NCI-H748 (cell line): ENCODE measurements at regions not wholly inside any gene's neighbourhood (a gene's known extent, or its start where the extent isn't known, plus 50 kb on each side); places are given as distances from the start of the nearest gene placed in this dataset.

Source experiments
- DNase-seq: peaks from one replicate; lab custom pipeline; 2025; ENCODE audit not compliant: unreplicated experiment; lab: John Stamatoyannopoulos, UW

DNA sequence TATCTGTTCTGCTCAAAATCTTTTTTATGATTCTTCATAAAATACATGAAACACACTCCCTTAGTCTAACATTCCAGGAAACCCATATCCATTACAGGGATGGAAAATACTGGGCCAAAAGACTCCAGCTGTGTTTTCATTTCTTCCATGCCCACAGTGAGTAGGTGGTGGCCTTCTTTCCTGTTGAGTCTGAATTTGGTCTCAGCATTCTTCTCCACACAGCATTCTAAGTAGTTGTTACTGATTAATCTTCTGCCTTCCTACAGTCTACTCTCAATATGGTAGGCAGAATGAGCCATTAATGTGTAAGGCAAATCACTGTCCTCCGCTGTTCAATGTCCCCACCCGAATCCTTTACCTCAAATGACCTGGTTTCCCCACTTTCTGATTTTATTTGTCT is 370.6 kb upstream of the RPS6KA3 start:
- DNase-seq, result no peak

DNA sequence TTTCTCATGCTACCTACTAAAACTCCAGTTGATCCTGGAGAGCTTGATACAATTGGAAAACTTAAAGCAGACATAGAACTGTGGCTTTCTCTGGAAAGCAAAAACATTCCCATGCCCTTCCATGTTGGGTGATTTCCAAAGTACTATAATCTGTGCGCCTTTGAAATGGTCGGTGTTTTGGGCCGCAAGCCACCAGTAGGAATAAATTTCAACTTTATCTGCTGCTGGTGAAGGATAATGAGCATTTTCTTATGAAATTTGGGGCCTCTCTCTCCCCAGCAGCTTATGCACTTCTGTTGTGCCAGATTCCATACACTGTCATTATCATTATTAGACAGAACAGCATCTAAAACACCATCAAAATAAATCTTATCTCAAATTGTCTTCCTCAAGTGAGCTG is 366.7 kb upstream of the RPS6KA3 start:
- DNase-seq, result no peak

DNA sequence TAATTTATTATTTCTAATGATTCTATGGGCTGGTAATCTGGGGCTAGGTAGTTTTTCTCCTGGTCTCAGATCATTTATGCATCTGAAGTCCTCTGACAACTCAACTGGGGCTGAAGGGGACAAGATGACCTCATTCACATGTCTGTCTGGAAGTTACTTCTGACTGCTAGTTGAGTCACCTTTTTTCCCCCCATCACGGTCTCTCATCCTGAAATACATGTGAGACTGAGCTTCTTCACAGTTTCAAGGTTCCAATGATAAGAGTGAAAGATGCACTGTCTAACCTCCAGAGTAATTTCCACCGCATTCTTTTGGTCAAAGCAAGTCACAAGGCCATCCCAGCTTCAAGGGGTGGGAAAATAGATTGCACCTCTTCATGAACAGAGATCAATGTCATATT is 356.7 kb upstream of the RPS6KA3 start:
- no peak for DNase-seq

DNA sequence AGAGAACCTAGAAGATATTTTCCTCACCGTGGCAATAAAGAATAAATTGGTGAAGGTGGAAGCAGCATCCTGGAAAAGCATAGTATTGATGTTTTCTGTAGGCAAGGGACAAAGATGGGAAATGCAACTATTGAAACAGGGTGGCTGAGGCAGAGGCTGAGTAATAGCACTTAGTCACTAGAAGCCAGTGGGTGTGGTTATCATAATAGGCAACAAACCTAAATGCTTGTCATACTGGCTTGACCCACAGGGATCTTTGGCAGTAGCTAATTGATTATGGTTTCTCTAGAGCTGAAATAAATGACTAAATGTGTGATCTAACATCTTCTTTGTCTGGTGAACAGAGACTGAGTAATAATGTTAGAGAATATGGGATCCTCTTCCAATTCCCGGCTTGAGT is 353.6 kb upstream of the RPS6KA3 start:
- peak; percentile 3 for DNase-seq

DNA sequence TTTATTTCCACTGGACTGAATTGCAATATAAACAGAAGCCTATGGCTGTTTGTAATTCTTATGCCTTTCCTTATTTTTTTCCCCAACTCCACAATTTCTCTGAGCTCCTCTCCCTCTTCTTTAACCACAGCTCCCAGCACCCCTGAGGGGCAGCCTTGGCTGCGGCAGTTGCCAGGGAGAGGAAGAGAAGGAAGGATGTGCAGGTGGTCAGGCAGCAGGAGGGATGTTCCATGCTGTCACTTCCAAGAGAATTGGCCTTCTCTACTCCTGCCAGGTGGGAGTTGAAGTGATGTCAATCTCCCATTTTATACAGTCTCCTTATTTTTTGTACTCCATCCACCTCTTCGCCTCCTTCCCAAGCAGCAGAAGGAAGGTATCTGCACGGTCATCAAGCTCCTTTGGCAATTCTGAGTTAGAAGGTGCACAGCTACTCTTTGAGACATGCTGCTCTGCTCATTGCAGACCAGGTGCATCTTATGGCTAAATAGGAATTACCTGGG is 343.3 kb upstream of the RPS6KA3 start:
- DNase-seq, result no peak

DNA sequence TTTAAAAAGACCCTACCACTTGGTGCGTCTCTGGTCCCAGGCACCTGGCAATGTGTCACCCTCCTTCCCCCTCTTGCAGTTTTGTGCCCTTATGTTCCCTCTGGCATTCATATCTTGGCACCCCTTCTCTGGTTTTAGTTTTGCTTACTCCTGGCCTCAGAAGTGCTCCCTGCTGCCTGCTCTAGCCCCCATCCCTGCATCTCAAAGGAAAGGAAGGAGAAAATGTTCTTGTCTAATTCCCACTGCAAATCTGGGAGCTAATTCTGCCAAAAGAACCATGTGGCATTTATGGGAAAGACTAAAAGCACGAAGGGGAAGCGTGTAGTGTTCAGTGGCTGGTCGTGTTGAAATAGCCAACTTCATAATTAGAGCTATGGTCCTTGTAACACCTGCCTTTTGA is 340.1 kb upstream of the RPS6KA3 start:
- no peak for DNase-seq

DNA sequence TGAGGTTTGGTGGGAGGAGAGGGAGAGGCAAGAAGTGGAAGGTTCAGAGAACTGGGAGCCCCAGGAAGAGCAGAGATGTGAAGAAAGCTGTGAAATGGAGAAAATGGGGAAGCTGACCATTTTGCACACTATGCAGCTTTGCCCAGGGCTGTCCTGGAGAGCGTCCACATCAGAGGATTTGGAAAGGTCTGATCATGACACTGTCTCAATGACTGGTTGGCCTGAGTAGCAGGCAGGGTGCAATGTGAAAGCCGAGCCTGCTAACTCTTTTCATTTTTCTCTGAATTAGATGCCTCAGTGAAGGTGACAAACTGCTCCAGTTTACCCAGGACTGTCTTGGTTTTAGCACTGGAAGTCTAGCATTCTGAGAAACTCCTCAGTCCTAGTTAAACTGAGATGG is 330.1 kb upstream of the RPS6KA3 start:
- DNase-seq, result no peak

DNA sequence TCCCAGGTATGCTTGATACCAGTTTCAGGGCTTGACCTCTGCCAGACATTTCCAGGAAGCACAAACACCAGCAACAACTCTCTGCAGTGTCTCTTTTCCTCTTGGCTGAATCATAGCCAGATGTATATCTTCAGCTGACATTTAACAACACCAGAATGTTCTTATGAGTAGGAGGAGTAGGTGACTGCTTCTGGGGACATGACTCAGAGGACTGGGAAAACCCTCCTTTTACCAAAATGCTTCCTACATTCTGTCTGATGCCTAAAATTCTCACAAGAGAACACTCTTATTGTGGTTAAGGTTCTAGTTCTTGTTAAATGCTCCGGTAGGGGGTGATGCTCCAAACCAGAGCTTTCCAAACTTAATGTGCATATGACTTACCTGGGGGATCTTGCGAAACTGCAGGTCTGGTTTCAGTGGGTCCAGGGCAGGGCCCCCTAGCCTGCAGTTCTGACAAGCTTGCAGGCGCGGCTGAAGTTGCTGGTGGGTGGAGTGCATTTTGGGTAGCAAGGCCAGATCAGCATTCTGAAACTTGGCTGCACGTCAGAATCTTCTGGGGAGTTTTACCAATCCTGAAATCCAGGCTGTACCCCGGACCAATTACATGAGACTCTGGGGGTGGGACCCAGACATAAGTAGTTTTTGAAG is 329.3 kb upstream of the RPS6KA3 start:
- no peak for DNase-seq

DNA sequence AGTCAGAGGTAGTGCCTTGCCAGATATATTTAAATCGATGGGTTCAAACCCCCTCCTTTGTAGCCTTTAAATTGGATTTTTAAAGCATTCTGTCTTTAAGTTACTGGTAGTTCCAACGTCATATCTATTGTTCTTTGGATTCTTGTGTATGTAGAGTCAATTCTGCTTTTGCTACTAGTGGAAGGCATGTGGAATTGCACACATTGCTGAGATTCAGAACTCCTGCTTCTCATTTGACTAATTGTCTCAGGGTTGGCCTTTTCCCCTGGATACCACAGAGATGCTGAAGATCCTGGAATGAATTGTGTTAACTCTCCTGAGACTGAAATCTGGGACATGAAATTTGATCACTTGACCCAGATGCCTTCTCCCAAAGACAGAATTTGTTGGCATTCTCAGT is 328.3 kb upstream of the RPS6KA3 start:
- peak; percentile 3 for DNase-seq

DNA sequence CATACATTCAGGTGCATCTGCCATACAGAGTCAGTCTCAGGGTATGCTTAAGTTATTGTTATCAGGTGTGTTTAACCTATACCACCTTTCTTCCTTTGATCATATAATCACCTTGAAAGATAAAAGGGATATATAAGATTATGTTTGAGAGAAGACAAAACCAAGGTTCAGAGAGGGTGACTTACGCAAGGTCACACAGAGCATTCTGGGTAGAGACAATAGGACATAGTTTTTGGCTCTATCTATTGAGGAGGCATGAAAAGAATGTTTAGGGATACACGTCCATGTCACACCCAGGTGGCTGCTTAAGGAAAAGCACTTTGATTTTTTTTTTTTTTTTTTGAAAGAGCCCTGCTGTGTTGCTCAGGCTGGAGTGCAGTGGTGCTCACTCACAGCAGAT is 327.1 kb upstream of the RPS6KA3 start:
- DNase-seq, result no peak

DNA sequence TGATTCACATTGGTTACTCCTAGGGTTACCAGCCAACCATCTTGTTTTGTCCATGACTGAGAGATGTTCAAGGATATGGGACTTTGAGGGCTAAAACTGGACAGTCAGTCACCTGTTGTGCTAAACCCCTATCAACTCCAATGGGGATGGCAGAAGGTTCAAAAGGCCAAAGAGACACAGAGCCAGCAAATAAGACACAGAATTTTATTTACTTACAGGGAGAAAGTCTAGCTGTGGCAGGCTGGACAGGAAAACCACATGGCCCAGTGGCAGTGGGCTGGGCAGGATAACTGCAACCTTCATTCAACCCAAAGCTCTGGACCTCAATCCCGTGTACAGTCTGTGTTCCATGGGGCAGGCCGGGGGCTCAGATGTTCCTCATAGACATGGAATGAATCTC is 326.7 kb upstream of the RPS6KA3 start:
- no peak for DNase-seq

DNA sequence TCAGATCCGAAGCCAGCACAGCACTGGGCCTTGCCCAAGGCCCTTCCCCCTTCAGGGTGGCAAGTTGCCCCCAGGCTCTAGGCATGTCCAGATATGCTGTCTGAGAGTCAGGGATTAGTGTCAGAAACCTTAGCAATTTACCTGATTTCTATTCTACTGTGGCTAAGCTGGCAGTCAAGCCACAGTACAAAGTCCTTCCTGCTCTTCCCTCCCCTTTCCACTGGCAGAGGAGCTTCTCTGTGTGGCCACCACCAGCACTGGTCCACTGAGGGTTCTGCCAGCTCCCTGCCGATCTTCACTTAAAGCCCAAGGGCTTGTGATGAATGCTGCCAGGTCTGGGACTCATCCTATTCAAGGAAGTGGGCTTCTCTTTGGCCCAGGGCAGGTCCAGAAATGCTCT is 324.5 kb upstream of the RPS6KA3 start:
- no peak for DNase-seq

DNA sequence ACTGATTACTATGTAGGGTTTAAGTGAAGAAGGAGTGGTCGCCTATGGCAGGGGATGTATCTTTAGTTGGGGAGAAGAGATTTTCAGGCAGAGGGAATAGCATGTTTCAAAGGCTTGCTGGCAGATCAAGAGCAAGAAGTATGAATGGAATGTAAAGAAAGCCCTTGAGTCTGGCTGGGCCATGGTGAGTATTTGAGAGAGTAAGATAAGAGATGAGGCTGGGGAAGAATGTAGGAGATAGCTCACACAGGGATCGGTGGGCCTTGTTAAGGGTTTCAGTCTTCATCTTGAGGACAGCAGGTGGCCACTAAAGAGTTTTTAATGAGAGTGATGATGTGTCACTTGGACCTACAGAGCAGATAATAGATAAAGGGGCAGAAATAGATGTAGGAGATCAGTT is 319.1 kb upstream of the RPS6KA3 start:
- no peak for DNase-seq

DNA sequence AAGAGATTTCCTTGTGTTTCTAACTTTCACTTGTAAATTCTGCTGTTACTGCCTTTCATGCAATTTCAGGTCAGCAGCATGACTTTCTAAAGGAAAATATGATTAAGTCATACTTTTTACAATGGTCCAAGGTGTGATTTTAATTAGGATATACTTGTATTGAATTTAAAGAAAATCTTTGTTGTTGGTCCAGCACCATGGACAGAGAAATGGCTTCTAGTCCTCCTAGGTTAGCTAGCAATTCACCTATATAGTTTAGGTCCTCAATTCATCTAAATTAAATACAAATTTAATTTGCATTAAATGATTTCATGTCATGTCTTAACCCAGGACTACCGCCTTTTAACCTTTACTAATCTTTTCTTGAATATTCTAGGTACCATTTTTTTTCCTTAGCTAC is 304.9 kb upstream of the RPS6KA3 start:
- no peak for DNase-seq

DNA sequence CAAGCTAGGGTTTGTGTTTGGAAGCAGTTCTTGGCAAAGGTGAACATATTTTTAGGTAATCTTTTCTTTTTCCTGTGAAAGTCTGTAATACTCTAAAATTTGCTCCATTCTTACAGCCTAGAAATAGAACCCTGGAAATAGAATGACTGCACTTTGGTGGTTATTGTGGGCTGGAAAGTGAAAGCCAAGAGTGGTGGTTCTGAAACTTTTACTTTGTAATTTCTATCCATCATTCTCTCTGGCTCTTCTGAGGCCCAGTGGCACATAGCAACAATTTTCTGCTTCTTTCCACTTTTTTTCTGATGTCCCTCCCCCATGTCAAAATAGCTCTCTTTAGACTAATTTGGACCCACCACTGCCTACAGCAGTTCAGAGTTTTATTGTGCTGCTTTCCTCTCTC is 300.4 kb upstream of the RPS6KA3 start:
- DNase-seq, result no peak

DNA sequence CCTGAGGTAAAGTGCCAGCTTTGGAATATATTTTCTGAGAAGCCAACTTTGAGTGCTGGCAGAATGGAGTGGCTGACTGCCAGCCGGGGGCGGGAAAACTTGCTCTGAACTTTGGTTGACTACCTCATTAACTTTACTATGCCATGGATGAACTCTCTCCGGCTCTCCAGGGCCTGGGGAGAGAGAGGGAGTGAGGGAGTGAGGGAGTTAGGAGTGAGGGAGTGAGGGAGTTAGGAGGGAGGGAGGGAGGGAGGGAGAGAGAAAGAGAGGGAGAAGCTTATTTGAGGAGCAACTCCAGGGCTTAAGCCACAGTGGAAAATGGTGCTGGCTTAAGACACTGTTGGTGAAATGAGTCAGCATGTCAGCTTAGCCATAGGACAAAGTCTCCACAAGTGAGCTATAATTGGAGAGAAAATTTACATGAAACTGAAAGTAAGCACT is 280.9 kb upstream of the RPS6KA3 start:
- no peak for DNase-seq

DNA sequence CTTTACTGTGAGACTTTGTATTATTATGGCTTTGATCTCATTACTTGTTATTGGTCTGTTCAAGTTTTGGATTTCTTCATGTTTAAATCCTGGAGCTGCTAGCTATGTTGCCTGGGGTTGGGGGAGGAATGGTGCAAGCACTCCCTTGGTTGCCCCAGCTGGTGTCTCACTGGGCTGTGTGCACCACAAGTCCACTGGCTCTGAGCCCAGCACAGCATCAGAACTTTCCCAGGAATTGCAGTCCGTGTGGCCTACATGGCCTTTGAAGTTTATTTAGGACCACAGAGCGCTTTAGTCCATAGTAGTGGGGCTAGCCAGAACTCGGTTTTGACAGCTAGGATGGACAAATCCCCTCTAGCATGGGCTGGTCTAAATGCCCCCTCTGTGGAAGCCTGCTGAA is 278.8 kb upstream of the RPS6KA3 start:
- DNase-seq, result no peak

DNA sequence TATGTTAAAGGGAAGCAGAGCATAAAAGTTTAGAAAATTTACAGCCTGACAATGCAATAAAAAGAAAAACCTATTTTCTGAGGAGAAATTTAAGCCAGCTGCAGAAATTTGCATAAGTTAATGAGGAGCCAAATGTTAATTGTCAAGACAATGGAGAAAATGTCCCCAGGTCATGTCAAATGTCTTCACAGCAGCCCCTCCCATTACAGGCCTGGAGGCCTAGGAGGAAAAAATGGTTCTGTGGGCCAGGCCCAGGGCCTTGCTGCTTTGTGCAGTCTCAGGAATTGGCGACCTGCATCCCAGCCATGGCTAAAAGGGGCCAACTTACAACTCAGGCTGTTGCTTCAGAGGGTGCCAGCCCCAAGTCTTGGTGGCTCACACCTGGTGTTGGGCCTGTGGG is 275.4 kb upstream of the RPS6KA3 start:
- no peak for DNase-seq

DNA sequence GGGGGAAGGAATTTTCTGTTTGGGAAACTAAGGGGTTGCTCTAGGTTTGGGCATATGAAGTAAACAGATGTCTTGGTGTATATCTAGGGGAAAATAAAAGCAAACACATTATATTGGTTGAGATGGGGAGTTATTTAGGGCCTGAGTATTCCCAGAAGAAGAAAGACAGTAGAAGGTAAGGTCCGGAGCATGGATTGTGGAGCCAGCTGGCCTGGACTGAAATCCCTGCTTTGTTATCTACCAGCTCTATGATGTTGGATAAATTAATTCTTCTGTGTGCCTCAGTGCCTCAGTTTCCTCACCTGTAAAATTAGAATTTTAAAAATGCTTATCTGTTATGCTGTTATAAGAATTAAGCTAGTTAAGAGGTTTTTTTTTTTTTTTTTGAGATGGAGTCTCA is 272.3 kb upstream of the RPS6KA3 start:
- DNase-seq, result no peak

DNA sequence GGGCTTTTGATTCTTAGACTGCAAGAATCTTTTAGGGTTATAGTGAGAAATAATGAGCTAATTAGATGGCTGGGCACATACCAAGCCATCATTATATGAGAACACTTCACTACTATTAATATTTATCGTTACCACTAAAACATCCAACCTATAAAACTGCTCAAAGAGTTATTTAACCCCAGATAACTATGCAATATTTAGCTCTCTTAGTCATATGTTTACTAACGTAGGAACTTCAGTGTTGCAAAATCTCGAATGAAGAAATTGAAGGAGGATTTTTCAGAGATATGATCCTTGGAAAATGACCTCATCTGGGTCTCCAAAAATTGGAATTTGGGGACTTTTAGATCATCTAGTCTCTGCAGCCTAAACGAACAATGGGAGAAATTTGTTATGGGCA is 265.0 kb upstream of the RPS6KA3 start:
- DNase-seq, result no peak

DNA sequence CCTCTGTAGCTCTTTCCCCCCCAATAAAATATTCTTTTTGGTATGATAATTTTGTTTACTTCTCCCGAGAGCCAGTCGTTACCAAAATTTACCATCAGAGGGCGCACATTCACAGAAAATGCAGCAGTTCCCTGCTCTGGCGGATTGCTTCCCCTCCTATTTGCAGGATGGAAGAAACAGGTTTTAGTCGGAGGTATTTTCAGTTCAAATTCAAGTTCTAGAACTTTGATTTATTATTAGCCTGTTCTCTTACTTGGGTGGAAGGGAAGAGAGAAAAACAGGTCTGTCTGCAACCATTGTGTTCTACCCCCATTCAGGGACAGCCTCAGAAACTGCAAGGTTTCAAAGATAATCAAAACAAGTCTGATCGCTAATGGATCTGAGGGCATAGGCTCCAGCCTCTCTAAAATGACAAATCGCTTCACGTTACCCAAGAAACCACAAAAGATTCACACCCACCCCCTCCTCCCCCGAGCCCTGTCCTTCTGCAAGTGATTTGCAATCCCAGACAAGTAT is 263.8 kb upstream of the RPS6KA3 start:
- DNase-seq, result peak; percentile 69

DNA sequence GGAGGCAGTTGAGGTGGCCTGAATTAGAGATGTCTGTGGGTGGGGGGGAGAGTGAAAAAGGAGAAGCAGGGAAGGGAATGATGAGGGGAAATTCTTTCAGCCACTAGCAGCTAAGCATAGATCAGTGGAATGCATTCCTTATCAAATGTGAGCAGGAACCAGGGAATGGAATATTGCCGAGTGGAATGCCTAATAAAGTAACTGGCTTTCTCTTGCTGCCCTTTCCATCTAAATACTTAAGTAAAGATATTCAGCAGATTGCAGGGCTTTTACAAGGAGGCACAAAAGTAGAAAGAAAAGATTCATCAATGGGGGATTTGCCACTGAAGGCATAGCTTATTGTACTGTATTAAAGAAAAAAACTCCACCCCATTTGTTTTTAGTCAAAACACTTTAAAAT is 263.0 kb upstream of the RPS6KA3 start:
- DNase-seq, result no peak

DNA sequence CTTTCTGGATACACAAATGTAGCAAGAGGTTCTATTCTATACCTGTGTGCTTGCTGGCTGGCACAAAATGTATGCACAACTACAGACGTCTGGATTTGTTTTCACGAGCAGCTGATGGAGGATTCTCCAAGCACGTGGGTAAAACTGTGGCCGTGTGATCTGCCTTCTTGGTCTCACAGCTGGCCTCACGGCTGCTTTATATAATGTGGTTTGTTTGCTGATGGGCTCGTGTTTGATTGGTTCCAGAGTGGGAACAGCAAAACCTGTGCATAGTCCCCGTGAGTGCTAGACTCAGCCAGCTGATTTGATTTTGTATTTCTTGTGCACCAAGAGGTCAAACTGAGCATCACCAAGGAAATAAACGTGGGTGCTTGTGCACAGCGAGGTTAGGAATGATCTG is 262.6 kb upstream of the RPS6KA3 start:
- DNase-seq, result peak; percentile 33
